HG03354 (cell line): ENCODE measurements at regions not wholly inside any gene's neighbourhood (a gene's known extent, or its start where the extent isn't known, plus 50 kb on each side); places are given as distances from the start of the nearest gene placed in this dataset.

Experiments used
- ATAC-seq: cut with Tn5 transposase; IDR thresholded peaks from one replicate; pipeline ENCODE4 v1.9.1; 2021; ENCODE audit warnings: mild to moderate bottlenecking; ENCODE audit not compliant: unreplicated experiment, poor library complexity, severe bottlenecking

DNA sequence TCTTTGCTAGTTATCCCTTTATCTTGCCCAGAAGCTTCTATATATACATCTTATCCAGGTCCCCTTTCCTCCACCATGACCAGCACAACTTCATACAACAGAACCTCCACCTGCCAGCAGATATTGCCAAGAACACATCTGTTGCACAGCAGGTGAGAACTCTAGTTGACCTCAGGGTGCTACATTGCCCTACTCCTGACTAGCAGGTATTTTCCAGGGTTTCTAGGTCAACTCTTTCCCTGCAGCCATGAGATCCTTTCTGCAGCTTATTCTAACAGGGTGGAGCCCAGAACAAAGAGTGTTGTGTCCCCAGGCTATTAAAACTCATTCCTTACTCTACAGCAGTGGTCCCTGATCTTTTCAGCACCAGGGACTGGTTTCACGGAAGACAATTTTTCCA is 319.5 kb downstream of the PRDM2 start:
- ATAC-seq: no peak

GRCh38 chr1:14020006-14020405 is 320.0 kb downstream of the PRDM2 start:
- no peak for ATAC-seq

DNA sequence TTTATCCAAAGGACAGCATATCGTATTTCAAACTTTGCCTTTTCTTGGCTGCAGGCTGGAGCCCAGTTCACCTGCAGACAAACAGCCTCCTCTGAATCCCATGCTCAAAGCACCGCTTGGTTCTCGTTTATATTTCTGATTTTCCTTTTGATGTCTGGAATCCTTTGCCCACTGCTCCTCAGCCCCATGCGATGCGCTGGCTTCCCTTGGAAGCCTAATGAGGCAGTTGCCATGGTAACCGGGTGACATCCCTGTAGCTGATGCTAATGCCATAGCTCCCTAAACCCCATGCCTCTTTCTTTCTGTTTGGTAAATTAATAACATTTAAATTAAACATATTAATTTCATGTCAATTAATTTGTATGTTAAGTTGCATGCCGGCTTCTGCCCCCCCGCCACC is 327.1 kb downstream of the PRDM2 start:
- no peak for ATAC-seq

DNA sequence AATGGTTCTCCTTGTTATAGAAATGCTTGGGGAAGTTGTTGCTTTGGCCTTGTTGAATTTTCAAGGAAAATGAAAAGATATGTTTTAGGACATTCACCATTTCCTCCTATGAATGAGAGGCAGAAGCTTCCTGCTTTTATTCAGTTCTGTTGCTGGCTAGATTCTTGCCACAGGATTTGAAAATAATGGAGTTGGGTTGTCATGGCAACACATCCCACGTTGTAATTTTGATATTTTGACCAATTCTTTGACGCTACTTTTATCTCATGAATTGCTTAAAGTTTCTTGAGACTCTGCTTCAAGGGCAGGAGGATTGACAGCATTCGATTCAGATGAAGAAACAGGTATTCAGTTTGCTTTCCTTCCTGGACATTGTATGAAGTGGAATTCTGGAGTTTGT is 331.5 kb downstream of the PRDM2 start:
- no peak for ATAC-seq

GRCh38 chr1:14034506-14034905 is 334.5 kb downstream of the PRDM2 start:
- ATAC-seq: no peak

DNA sequence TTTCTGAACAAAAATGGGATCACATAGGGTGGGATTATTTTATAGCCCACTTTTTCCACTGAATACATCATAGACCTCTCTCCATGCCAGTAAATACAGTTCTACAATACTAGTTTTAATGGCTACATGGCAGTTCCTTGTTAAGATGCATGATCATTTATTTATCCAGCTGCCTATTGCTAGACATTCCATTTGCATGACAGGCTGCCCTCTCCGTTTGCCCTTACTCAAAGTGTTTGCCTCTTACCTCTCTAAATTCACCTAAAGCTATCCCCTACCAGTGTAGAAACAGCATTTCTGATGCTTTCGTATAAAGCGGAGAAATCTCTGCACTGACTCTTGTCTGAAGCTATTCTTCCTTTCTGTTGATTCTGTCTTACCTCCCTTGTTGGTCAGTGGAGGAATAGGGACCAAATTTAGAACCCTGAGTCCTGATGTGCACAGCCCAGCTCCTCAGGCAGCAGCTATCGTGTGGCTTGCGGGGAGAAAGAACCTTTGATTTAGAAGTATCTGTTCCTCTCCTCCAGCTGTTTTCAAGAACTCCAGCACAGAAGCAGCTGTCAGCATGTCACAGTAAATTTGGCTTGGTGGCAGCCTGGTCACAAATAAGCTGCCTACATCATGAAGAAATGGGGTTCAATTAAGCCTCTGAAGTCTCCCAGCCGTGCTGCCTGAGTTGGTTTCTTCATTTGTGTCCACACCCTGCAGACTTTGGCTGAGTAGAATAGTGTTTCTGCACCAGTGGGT is 337.3 kb downstream of the PRDM2 start:
- ATAC-seq: no peak

GRCh38 chr1:14039582-14040430 is 339.8 kb downstream of the PRDM2 start:
- no peak for ATAC-seq

DNA sequence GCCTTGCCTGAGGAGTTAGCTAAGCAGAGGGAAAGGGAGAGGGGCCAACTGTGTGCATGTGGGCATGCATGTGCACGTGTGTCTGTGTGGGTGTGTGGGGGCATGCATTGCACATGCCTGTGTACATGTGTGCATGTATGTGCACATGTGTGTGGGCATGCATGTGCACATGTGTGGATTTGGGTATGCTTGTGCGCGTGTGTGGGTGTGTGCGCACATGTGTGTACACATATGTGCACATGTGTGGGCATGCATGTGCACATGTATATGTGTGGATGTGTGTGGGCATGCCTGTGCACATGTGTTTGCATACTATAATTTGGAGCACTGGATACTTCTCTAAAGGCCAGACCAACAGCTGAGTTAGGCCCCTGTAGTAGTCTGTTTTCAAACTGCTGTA is 350.0 kb downstream of the PRDM2 start:
- no peak for ATAC-seq

DNA sequence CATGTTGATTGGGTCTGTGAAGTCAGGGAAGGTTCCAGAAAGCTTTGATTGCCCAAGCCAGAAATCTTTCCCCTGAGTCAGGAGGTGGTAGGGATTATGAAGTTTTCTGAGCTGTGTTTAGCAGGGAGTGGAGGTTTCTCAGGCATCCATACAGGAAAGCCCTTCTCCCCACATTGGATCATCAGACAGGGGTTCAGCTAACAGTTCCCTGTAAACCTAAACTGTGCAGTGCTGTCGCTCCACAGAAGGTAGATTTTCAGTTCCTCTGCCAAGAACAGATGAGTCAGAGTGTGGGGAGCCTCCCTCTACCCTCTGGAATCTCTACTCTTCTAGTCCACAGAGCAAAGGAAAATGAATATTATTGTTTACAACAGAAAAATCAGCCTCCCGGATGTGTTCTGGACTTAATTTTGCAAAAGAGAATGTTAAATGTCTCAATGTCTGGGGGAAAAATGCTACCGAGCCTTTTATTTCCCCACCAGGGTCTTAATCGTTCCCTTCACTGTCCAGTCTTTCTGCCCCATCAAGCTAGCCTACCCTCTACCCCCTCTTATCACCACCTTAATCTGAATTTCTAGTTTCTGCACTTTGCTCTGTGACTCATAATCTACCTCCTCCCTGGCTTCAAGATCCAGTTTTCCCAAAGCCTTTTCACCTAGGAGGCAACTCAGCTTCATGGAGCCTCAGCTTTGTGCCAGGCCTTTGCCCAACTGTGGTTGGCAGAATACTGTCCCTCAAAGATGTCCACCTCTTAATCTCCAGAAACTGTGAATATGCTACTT is 355.6 kb downstream of the PRDM2 start:
- ATAC-seq: no peak

DNA sequence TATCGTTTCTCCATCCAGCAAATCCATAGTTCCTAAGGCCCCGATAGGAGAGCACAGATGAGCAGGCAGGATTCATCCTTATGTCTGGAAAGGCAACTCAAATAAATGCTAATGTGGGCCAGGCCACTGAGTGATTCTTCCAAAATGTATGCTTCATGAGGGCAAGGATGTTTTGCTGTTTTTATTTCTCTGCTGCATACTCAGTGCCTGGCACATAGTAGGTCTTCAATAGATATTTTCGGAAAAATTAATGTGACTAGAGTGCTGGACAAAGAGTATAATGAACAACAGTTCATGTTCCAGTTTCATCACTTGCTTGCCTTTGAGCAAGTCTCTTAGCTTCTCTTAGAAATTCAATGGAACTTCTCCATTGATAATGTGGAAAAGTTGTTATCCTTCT is 357.7 kb downstream of the PRDM2 start:
- no peak for ATAC-seq

GRCh38 chr1:14061204-14061603 is 361.2 kb downstream of the PRDM2 start:
- ATAC-seq: no peak

- no peak for ATAC-seq
Measured at GRCh38 chr1:14061722-14062121, 361.7 kb downstream of the PRDM2 start.

GRCh38 chr1:14062669-14063068 is 362.7 kb downstream of the PRDM2 start:
- ATAC-seq: no peak

GRCh38 chr1:14064649-14065442 is 364.9 kb downstream of the PRDM2 start:
- ATAC-seq: no peak

- ATAC-seq: no peak
Measured at GRCh38 chr1:14065486-14065885, 365.5 kb downstream of the PRDM2 start.

DNA sequence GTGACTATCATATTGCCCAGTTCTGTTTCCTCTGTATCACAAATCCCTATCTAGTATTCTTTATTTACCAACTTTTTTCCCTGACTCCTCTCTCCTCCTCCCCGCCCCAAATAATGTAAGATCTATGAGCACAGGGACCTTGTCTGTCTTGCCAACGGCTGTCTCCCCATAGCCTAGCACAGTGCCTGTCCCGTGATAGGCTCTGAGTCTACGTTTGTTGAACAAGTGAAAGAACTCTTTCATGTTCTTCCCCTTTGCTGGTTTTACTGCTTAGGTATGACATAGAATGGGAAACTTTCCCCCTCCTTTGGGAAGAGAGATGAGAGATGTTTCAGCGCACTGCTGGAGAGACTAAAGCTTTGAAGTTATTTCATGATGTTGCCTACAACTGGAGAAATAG is 367.0 kb downstream of the PRDM2 start:
- ATAC-seq: no peak

DNA sequence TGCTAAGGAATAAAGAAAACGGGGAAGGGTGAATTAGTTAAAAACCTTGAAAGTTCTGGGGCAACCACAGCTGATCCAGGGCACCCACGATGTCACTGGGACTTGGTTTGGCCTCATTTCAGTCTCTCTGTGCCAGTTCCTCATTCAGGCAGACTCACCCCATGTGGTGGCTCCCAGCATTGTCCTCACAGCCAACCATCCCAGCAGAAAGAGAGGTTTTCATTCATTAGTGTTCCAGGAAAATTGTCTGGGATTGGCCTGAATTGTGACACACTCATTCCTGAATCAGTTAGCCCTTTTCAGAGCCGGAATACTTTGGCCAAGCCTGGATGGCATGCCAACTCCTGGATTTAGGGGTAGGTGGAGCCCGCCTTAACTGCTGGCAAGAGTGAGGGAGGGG is 367.7 kb downstream of the PRDM2 start:
- no peak for ATAC-seq

DNA sequence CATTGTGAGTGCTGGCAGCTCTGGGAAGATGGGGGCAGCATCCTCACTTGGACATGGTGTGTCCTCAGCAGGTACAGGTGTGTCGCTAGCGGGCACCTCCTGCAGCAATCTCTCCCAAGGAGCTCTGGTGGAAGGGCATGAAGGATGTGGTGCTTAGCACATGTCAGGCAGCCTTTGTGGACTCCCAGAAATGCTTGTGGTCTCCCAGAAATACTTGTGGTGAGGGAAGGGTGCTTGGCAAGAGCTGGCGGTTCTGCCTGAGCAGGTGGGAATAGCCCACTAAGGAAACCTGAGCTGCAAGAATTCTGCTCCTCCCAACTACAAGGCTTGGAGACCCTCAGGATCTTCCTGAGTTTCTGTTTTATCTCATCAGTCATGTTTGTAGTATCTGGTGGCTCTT is 371.6 kb downstream of the PRDM2 start:
- ATAC-seq: no peak

DNA sequence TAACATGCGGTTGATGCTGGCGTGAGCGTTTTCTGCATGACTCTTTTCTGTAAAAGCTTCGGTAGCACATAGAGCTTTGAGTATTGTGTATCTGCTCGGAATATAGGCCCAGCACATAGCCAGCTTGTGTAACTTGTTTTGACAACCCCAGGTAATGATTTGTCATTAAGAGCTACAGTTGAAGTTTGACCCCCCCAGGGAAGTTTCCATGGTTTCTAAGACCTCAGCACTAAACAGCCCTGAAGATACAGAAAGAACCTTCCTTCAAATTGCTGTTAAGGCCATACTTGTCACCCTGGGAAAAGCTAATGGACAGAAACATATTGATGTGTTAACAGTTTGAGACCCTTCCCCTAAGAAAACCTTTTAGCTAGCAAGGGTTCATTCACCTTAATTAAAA is 380.7 kb downstream of the PRDM2 start:
- no peak for ATAC-seq

- no peak for ATAC-seq
Measured at GRCh38 chr1:14082331-14082730, 382.3 kb downstream of the PRDM2 start.
